Stimulated activated CD8-positive, alpha-beta memory T cell treated with anti-CD3 and anti-CD28 coated beads, Interleukin-7, amount 100 ng/mL, for 48 hours (primary cell): ENCODE measurements at regions not wholly inside any gene's neighbourhood (a gene's known extent, or its start where the extent isn't known, plus 50 kb on each side); places are given as distances from the start of the nearest gene placed in this dataset.
"Not testable (repeated sequence)": the region's sequence is repeated elsewhere in the genome, so short reads cannot be mapped to it uniquely, and the experiment has no call there.

Experiments
- DNase-seq, 2 donors: peaks; one replicate each; pipeline ENCODE4 v3.0.0-alpha.2; 2020; ENCODE audit warnings: low read depth in 1 of 2; ENCODE audit errors: extremely low read depth in 1 of 2

DNA sequence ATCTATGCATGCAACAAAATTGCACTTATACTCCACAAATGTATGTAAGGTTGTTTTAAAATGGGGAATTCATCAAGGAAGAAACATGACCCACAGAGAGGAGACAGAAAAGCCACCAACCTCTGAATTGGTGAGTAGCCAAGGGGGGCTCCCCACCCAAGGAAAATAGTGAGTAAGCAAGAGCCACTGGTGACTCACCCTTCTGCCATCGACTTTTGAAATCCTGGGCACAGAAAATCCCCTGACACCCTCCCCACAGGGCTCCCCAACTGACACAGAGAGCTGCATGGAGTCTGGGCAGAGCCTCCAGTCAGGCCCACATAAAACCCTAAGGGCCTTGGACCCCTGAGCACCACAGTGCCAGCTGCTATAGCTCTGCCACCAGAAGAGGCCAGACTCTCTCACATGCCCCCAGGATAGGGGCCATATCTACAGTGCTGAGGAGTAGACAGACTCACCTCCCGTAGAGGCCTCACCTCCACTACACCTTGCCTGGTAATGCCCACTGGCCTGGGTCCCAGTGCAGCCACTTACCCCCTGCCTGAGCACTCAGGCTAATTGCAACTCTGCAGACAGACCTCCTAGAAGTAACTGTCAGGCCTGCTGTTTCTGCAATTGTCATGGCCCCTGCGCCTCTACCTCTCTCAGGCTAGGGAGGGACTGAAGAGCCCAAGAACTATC lies 244.7 kb upstream of the WSB1 start:
- peak in 1 of 2 donors; percentile 0 for DNase-seq

DNA sequence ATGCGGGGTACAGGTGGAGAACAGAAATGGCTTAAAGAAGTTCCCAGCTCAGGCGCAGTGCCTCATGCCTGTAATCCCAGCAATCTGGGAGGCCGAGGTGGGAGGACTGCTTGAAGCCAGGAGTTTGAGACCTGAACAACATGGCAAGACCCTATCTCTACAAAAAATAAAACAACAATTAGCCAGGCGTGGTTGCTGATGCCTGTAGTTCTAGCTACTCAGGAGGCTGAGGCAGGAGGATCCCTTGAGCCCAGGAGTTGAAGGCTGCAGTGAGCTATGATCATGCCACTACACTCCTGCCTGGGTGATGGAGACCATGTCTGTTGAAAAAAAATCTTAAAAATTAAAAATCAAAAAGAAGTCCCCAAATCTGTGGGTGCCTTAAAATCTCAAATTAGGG lies 228.3 kb upstream of the WSB1 start:
- DNase-seq = no peak

DNA sequence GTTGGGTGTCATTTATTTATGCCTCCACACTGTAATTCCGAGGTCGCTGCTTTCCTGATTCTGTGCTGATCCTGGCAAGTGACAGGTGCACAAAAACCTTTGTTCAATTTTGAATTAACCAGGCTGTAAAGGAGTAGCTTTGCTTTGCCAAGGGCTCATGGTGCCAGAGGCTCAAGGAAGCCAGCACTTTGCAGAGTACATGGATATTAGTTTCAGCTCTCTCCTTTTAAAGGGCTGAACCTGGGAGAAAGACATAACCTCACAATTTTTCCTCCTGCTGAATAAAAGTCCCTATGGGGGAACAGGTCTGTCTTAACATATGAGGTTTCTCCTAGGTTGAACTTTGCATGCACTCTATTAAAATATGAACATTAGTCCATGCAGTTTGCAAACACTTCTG lies 227.6 kb upstream of the WSB1 start:
- DNase-seq = no peak

- no peak for DNase-seq
Observed at GRCh38 chr17:27069842-27070508, 223.9 kb upstream of the WSB1 start.

DNA sequence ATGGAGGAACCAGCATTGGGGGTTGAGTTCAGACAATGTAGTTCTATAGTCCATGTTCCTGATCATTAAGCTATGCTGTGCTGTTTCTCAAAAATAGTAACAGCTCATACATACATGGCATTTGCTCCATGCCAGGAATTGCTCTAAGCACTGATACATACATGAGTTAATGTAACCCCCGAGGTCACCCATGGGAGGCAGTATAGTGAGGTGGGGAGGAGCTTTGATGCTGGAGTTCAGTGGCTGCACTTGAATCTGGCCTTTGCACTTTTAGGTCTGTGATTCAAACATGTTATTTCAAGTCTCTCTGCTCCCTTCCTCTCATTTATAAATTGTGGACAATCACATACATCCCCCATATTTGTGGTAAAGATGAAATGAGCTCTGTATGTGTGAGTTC lies 223.1 kb upstream of the WSB1 start:
- DNase-seq = no peak

DNA sequence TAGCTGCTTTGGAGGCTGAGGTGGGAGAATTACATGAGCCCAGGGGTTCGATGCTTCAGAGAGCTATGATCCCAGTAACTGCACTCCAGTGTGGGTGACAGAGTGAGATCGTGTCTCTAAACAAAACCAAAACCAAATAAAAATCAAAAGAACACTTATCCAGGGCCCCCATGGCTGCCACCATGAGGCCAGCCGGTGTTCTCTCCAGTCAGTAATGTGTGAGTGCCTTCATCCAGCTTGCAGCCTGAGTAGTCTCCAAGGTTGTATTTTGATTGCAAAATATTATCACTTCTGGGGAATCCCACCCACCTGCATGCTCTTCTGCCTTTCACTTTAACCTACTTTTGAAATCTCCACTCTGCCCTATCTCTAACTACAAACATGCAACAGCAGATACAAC lies 221.0 kb upstream of the WSB1 start:
- DNase-seq = no peak

- DNase-seq = no peak
Observed at GRCh38 chr17:27076814-27077213, 217.1 kb upstream of the WSB1 start.

DNA sequence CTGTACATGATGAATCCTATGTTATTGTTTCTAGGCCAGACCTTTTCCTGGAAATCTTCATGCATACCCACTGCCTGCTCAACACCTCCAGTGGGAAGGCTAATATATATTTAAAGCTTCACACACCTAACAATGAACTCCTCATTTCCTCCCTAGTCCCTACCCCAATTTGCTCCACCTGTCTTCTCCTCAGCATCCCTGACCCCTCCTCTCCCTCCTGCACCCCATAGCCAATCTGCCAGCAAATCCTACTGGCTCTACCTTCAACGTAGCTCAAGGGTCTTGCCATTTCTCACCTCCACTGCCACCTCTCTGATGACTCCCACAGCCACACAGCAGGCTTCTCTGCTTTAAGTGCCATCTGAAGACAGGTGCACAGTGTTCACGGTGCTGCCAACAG lies 215.6 kb upstream of the WSB1 start:
- no peak for DNase-seq

DNA sequence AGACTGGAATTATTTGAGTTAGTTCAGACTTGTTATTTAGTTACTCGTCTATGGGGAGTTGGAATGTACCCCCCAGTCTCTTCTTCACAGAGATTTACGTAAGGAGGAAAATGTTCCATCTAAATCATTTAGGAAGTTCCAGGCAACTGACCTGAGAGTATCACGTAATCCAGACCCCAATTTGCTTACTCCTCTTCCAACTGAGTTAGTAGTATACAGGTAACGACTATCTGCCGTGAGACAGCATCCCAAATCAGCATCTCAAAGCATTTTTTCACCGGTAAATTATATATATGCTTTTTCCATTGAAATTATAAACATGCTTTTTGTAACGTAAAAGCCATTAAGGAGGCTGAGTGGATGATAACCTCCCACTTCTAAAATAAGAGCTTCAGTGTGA lies 214.3 kb upstream of the WSB1 start:
- DNase-seq = no peak

- DNase-seq = no peak
Observed at GRCh38 chr17:27081002-27081638, 212.8 kb upstream of the WSB1 start.

- no peak for DNase-seq
Observed at GRCh38 chr17:27082023-27082774, 211.7 kb upstream of the WSB1 start.

GRCh38 chr17:27082775-27083154 lies 211.1 kb upstream of the WSB1 start:
- DNase-seq = no peak

DNA sequence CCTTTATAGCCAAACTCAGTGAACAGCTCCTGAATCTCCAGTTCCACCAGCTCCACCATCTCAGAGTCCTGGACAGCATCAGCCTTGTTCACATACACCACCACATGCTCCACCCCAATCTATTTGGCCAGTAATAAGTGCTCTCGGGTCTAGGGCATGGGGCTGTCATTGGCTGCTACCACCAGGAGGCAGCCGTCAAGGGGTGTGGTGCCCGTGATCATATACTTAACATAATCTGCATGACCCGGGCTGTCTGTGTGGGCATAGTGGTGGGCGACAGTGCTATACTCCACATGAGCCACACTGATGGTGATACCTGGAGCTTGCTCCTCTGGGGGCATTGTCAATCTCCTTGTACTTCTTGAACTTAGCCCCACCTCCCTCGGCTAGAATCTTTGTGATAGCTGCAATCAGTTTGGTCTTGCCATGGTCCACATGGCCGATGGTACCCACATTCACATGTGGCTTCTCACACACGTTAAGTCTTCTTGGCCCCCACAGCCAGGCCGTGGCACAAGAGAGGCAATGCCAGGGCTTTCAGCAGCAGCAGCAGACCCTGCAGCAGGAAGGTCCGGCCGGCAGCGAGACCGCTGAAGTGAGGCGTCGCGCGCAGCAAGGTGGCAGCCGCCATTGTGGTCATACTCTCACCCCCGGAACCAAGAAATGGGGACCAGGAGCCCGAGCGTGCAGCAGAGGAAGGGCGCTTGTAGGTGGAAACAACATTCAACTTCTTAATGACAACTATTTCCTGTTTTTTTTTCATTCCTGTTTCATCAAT lies 210.3 kb upstream of the WSB1 start:
- no peak for DNase-seq

GRCh38 chr17:27085517-27085916 lies 208.4 kb upstream of the WSB1 start:
- no peak for DNase-seq

GRCh38 chr17:27086526-27086925 lies 207.4 kb upstream of the WSB1 start:
- DNase-seq = no peak

DNA sequence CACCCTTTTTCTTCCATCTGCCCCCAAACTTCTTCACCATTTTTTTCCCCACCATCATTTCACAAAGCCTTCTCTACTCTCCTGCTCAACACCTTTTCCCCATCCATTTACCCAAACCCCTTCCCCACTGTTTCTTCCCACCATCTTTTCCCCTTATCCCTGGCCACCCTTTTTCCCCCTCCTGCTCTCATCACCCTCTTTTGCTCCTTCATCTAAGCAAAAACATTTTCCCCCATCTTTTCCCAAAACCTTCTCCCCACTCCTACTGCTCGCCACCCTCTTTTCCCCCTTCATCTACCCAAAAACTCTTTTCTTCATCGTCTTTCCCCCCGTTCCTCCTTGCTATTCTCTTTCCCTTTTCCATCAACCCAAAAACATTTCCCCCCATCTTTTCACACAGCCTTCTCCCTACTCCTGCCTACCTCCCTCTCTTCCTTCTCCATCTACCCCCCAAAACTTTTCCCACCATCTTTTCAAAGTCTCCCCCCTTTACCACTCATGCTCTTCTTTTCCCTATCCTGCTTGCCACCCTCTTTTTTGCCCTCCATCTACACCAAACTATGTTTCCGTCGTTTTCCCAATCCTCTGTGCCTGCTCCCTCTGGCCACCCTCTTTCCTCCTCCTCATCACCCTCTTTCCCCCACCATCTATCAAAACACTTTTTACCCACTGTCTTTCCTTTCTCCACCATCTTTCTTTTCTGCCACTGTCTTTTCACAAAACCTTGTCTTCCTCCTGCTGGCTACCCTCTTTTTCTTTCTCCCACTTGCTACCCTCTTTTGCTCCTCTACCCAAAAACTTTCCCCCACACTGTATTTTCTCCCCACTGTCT lies 205.8 kb upstream of the WSB1 start:
- no peak for DNase-seq

DNA sequence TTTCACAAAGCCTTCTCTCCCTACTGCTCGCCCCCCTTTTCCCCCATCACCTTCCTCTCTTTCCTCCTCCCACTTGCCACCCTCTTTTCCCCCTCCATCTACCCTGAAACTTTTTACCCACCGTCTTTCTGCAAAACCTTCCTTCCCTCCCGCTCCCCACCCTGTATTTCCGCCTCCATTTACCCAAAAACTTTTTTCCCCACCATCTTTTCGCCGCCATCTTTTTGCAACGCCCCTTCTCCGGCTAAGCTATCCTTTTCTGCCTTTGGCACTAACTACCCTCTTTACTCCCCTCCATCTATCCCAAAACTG lies 205.2 kb upstream of the WSB1 start:
- DNase-seq = no peak

GRCh38 chr17:27089079-27089928 lies 204.6 kb upstream of the WSB1 start:
- DNase-seq = not testable (repeated sequence)

- DNase-seq = no peak
Observed at GRCh38 chr17:27089929-27090247, 204.0 kb upstream of the WSB1 start.
